Neural cell (in vitro differentiated cells): ENCODE measurements at regions not wholly inside any gene's neighbourhood (a gene's known extent, or its start where the extent isn't known, plus 50 kb on each side); places are given as distances from the start of the nearest gene placed in this dataset.

Experiments
- POLR2AphosphoS5 ChIP-seq: IDR thresholded peaks from 2 replicates; pipeline ENCODE4 v1.6.1; 2012
- TF ChIP-seq, protein P1 (sequence below): fragments of 450-650 bp; IDR thresholded peaks from 2 replicates; pipeline ENCODE4 v1.5.1; 2014; ENCODE audit warnings: antibody characterized with exemption, mild to moderate bottlenecking, moderate library complexity; ENCODE audit not compliant: poor library complexity, severe bottlenecking

DNA sequence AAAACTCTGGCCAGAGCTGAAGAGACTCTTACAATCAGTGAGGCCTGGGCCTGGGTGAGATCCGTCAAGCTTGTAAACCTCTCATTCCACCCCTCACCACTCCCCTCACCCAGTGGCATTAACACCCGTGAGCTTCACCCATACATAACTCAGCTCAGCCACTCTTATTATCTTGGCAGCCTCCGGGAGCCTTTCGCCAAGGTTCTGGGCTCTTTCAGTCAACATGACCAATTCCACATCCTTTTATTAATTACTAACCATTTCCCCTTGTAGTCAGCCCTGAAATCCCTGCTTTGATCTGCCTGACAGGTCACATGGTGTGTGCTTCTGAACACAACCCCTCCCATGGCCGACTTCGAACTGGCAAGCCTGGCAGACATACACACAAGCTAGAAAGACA, 134.8 kb downstream of the SETD4 start:
- TF ChIP-seq, protein P1, sequence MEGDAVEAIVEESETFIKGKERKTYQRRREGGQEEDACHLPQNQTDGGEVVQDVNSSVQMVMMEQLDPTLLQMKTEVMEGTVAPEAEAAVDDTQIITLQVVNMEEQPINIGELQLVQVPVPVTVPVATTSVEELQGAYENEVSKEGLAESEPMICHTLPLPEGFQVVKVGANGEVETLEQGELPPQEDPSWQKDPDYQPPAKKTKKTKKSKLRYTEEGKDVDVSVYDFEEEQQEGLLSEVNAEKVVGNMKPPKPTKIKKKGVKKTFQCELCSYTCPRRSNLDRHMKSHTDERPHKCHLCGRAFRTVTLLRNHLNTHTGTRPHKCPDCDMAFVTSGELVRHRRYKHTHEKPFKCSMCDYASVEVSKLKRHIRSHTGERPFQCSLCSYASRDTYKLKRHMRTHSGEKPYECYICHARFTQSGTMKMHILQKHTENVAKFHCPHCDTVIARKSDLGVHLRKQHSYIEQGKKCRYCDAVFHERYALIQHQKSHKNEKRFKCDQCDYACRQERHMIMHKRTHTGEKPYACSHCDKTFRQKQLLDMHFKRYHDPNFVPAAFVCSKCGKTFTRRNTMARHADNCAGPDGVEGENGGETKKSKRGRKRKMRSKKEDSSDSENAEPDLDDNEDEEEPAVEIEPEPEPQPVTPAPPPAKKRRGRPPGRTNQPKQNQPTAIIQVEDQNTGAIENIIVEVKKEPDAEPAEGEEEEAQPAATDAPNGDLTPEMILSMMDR = no peak
- no peak for TF ChIP-seq POLR2AphosphoS5
